Gastrocnemius medialis (tissue), 4 donors: ENCODE measurements at regions not wholly inside any gene's neighbourhood (a gene's known extent, or its start where the extent isn't known, plus 50 kb on each side); places are given as distances from the start of the nearest gene placed in this dataset.

Experiments used
- ATAC-seq, 2 donors: fragments of 150-250 bp; one replicate each; pipeline ENCODE4 v1.9.1; 2016
- DNase-seq, 2 donors: peaks; one replicate each; pipeline ENCODE4 v3.0.0-alpha.2; 2019
- H3K27ac ChIP-seq, 4 donors: fragments of 200-600 bp; sonication (generic); 1 replicate in 1 of 4; 2 replicates in 3 of 4; pipeline ENCODE4 v1.5.1; 2016 to 2018; ENCODE audit warnings: mild to moderate bottlenecking in 2 of 4, moderate library complexity in 1 of 4
- H3K27me3 ChIP-seq, 3 donors: fragments of 200-600 bp; sonication (generic) in 2 of 3; 1 replicate in 1 of 3; 2 replicates in 2 of 3; pipeline versions ENCODE4 v1.5.1 to v1.6.0; 2016 to 2019; ENCODE audit warnings: mild to moderate bottlenecking in 1 of 3, moderate library complexity in 1 of 3
- H3K36me3 ChIP-seq, 2 donors: fragments of 200-600 bp; sonication (generic) in 1 of 2; one replicate each; pipeline ENCODE4 v1.5.1; 2017 to 2018
- H3K4me1 ChIP-seq, 2 donors: fragments of 200-600 bp; sonication (generic) in 1 of 2; one replicate each; pipeline ENCODE4 v1.5.1; 2016 to 2017; ENCODE audit warnings: mild to moderate bottlenecking in 2 of 2
- H3K4me3 ChIP-seq, 4 donors: fragments of 200-600 bp; sonication (generic) in 3 of 4; 1 replicate in 1 of 4; 2 replicates in 3 of 4; pipeline ENCODE4 v1.5.1; 2016 to 2019; ENCODE audit warnings: mild to moderate bottlenecking in 2 of 4
- H3K9me3 ChIP-seq, 3 donors: fragments of 200-600 bp; sonication (generic) in 2 of 3; 1 replicate in 1 of 3; 2 replicates in 2 of 3; pipeline ENCODE4 v1.5.1; 2016 to 2019
- CTCF ChIP-seq, 5 experiments: fragments of 450-650 bp in 3 of 5; fragments of 200-600 bp in 2 of 5; sonication (generic) in 2 of 5; IDR thresholded peaks in 4 of 5; conservative IDR thresholded peaks in 1 of 5; 1 replicate in 4 of 5; 2 replicates in 1 of 5; pipeline ENCODE4 v1.5.1; 2016 to 2019; ENCODE audit warnings: antibody characterized with exemption in 5 of 5, mild to moderate bottlenecking in 3 of 5, moderate library complexity in 3 of 5
- POLR2A ChIP-seq, 2 donors: fragments of 450-650 bp; IDR thresholded peaks; one replicate each; pipeline ENCODE4 v1.6.1; 2017; ENCODE audit warnings: antibody characterized with exemption in 2 of 2, mild to moderate bottlenecking in 2 of 2, moderate library complexity in 2 of 2
- in situ Hi-C, 4 donors: fragments of 200-750 bp; cut with MboI; loops; one replicate each; pipeline versions ENCODE4 v1.15.0 to v1.8.0; 2017; ENCODE audit warnings: low sequenced_read_pairs in 4 of 4
- intact Hi-C: fragments of 100-400 bp; cut with DNase I; formaldehyde crosslinking; loops from one replicate; pipeline ENCODE4 v1.15.1; 2023; ENCODE audit warnings: low total_unique reads

GRCh38 chr10:118467200-118467599 lies 125.1 kb upstream of the FAM204A start:
- no peak overlapping the region for H3K27ac ChIP-seq
- ATAC-seq = no peak
- H3K36me3 ChIP-seq = no peaks in the 10 kb centered on the region
- DNase-seq = no peak
- H3K27me3 ChIP-seq = peaks cover 0 to 12% (median 0%) of the 10 kb centered on the region in 3 donors
- no peak for TF ChIP-seq POLR2A (IDR thresholded peaks at IDR 0.05)
- no peak for TF ChIP-seq CTCF (IDR thresholded peaks at IDR 0.05 in 4 of 5, conservative IDR thresholded peaks at IDR 0.05 in 1 of 5)
- no peaks in the 10 kb centered on the region for H3K9me3 ChIP-seq
- intact Hi-C loops = no loop called here
- H3K4me3 ChIP-seq = no peak overlapping the region
- H3K4me1 ChIP-seq = no peaks in the 10 kb centered on the region
- in situ Hi-C loops = loop anchor here in 2 of 4 donors (25.0 kb wide), 1 partner anchor 980 kb away; no protein-coding TSS in a partner anchor

- H3K4me1 ChIP-seq = no peaks in the 10 kb centered on the region
- no peaks in the 10 kb centered on the region for H3K9me3 ChIP-seq
- no peak overlapping the region for H3K27ac ChIP-seq
- ATAC-seq (no peak), DNase-seq (no peak)
- H3K36me3 ChIP-seq = no peaks in the 10 kb centered on the region
- intact Hi-C loops = no loop called here
- TF ChIP-seq POLR2A (IDR thresholded peaks at IDR 0.05) = no peak
- no peak for TF ChIP-seq CTCF (IDR thresholded peaks at IDR 0.05 in 4 of 5, conservative IDR thresholded peaks at IDR 0.05 in 1 of 5)
- H3K27me3 ChIP-seq = peaks cover 0 to 5% (median 0%) of the 10 kb centered on the region in 3 donors
- in situ Hi-C loops = loop anchor here in 2 of 4 donors (25.0 kb wide), 1 partner anchor 978 kb away; no protein-coding TSS in a partner anchor
- H3K4me3 ChIP-seq = no peak overlapping the region
Measured at GRCh38 chr10:118465300-118465874, 123.3 kb upstream of the FAM204A start.

DNA sequence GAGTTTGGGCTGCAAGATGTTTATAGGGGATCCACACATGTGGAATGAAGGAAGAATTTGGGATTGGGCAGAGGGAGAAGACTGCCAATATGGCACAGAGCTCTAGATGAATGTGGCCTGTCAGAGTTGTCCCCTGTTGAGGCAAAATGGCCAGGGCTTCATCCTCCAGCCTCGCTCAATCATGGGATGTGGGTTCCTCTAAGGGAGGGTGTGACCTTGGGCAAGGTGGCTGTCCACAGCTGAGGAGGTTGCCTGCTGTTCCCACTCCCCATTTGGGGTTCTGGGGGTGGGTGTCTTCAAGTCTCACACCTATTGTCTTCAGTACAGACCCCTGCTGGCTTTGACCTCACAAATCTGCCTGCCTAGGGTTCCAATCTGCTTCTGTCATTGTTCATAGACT lies 121.6 kb upstream of the FAM204A start:
- intact Hi-C loops = no loop called here

GRCh38 chr10:118462401-118462800 lies 120.3 kb upstream of the FAM204A start:
- H3K27me3 ChIP-seq = peaks cover 0 to 2% (median 0%) of the 10 kb centered on the region in 3 donors
- in situ Hi-C loops = loop anchor here in 2 of 4 donors (25.0 kb wide), 1 partner anchor 975 kb away; no protein-coding TSS in a partner anchor
- TF ChIP-seq CTCF (IDR thresholded peaks at IDR 0.05 in 4 of 5, conservative IDR thresholded peaks at IDR 0.05 in 1 of 5) (no peak), POLR2A (IDR thresholded peaks at IDR 0.05) (no peak)

More for the DNA sequence above, 121.6 kb upstream of the FAM204A start:
- H3K27me3 ChIP-seq = peaks cover 0 to 5% (median 0%) of the 10 kb centered on the region in 3 donors
- H3K4me3 ChIP-seq = no peak overlapping the region
- H3K36me3 ChIP-seq = no peaks in the 10 kb centered on the region
- no peak overlapping the region for H3K27ac ChIP-seq
- ATAC-seq (no peak), DNase-seq (no peak)
- no peaks in the 10 kb centered on the region for H3K9me3 ChIP-seq
- no peaks in the 10 kb centered on the region for H3K4me1 ChIP-seq
- TF ChIP-seq CTCF (IDR thresholded peaks at IDR 0.05 in 4 of 5, conservative IDR thresholded peaks at IDR 0.05 in 1 of 5) (no peak), POLR2A (IDR thresholded peaks at IDR 0.05) (no peak)
- in situ Hi-C loops = loop anchor here in 2 of 4 donors (25.0 kb wide), 1 partner anchor 976 kb away; no protein-coding TSS in a partner anchor

More at GRCh38 chr10:118462401-118462800, 120.3 kb upstream of the FAM204A start:
- no peaks in the 10 kb centered on the region for H3K4me1 ChIP-seq
- H3K4me3 ChIP-seq = no peak overlapping the region
- no peak for ATAC-seq
- H3K9me3 ChIP-seq = no peaks in the 10 kb centered on the region
- H3K36me3 ChIP-seq = no peaks in the 10 kb centered on the region
- DNase-seq = no peak
- intact Hi-C loops = no loop called here
- no peak overlapping the region for H3K27ac ChIP-seq
